Fibroblast of skin of back (primary cell): ENCODE measurements at regions not wholly inside any gene's neighbourhood (a gene's known extent, or its start where the extent isn't known, plus 50 kb on each side); places are given as distances from the start of the nearest gene placed in this dataset.
"Not testable (repeated sequence)": the region's sequence is repeated elsewhere in the genome, so short reads cannot be mapped to it uniquely, and the experiment has no call there.

Experiments used
- DNase-seq: peaks from one replicate; pipeline ENCODE4 v3.0.0-alpha.2; 2013

DNA sequence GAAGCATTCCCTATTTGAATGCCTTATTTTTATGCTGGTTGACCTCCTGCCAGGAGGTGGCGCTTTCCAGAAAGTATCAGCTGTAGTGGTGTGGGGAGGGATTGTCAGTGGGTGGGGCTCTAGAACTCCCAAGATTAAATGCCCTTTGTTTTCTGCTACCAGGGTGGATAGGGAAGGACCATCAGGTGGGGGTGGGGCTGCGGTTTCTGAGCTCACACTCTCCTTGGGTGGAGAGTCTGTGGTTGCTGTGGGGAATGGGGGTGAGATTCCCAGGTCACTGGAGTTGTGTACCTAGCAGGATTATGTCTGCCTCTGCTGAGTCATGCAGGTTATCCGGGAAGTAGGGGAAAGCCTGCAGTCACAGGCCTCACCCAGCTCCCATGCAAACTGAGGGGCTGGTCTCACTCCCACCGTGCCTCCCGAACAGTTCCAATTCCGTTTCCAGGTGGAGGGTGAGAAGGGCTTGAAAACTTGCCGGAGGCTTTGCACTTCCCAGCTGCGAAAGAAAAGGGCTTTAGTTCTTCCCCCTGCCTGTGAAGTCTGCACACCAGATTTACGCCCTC lies 68.3 kb downstream of the ALG10B start:
- DNase-seq, result no peak

DNA sequence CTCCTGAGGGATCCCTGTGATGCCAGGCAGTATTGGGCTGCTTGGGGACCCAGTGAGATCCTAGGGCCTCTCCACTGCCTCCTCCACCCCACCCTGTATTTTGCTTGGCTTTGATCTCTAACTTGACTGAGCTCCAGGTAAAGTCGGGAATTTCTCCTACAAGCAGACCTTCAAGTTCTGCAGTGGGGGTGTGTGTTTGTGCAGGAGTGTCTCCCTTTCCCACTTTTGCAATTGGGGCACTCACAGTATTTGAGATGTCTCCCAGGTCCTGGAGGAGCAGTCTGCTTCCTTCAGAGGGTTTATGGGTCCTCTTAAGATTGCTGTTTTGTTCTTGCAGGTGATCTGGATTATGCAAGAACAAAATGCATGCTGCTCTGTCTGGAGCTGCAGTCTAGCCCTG lies 68.9 kb downstream of the ALG10B start:
- DNase-seq, result no peak

DNA sequence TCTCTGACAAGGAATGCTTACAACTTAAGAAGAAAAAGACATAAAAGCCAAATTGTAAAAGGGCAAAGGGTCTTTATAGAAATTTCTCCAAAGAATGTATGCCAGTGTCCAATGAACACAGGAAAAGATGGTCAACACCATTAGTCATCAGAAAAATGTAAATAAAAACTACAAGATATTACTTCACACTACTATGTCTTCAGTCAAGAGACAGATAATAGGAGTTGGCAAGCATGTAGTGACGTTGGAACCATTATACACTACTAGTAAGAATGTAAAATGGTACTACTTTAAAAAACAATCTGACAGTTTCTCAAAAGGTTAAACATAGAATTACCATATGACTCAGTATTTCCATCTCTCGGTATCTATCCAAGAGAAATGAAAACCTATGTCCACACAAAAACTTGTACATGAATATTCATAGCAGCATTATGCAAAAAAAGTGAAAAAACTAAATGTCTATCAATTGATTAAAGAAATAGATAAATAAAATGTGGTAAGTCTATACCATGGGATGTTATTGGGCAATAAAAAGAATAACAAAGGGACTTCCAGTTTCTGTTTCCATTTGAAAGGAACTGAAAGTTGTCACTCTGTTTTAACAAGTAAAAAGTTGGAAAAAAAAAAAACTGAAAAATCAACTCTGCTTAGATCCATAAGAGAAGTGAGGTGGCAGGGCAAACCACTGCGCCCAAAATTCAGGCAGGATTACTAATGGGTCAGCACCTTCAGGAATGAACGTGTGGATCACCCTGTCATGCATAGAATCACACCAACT lies 69.8 kb downstream of the ALG10B start:
- DNase-seq, result no peak

DNA sequence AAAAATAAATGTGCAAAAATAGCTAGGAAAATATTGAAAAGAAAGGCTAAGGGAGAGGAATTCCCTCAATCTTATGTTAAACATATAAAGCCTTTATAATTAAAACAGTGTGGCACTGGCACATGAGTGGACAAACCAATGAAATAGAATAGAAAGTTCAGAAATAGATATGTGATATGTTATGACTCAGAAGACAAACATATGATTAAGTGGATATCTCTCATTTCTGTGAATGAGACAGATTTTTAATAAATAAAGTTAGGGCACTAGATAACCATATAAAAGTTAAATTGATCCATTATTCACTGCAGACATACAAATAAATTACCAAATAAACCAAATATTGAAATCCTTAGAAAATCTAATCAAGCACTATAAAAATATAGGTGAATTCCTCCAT lies 73.0 kb downstream of the ALG10B start:
- no peak for DNase-seq

DNA sequence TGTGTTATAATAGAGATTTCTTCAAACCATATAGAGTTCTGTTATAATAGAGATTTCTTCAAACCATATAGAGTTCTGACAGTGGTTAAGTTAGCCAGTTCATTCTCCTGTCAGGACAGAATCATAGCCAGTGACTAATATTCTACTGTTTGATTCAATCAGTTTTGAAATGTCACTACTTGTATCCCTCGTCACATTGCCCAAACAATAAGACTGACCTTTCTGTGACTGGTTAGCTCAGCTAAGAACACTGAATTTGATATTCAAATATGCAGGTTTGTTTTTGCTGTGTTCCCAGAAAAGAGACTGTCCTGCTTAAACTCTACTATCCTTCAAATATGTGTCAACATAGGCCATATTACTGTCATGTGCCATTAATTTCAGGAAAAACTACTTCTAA lies 74.4 kb downstream of the ALG10B start:
- DNase-seq, result no peak

DNA sequence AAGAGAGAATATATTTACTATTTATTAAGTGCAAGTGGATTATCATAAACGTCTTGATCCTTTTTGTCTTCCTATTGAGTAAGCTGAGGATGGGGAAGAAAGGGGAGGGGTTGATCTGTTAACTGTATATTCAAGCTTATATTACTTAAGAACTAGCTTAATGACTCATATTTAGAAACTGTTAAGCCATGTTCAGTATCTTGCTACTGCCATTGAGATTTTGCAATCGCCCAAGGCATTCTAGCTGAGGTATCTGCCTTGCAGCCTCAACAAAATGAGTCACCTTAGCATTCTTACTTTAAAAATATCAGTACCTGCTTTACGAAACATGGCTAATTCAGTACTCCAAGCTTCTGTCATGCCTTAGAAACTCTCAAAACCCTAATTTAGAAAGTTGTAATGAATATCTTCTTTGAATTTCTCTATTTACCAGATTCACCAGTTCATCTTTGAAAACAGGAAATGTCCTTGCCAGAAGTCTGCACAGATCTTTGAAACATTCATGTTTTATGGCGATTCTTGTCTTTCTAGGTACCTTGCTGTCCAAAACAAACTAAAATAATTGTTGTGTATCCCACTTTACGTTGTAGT lies 76.1 kb downstream of the ALG10B start:
- no peak for DNase-seq

DNA sequence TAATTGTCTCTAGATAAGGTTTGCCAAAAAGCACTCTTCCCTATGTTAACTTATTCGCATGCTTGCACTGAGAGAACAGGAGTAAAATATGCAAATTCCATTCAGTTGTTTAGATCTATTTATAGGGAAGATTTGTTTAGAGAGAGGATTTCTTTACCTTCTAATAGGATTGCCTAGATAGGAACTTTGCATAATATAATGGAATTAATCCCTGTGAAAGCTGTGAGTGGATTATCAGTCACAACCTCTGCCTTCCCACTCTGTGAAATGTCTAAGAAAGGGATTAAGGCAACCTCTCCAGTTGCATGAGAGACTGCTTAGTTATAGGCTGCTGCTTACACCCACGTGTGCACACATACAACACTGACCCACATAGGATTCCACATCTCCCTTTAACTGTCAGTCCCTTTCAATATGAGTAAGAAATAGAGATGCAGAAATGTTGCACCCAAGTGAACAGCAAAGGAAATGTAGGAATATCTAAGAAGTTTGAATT lies 83.2 kb downstream of the ALG10B start:
- no peak for DNase-seq

DNA sequence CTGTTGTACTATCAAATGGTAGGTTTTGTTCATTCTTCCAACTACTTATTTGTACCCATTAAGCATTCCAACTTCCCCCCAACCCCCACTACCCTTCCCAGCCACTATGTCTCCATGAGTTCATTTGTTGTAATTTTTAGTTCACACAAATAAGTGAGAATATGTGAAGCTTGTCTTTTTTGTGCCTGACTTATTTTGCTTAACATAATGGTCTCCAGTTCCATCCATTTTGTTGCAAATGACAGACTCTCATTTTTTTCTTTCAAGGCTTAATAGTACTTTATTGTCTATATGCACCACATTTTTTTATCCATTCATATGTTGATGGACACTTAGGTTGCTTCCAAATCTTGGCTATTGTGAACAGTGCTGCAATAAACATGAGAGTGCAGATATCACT lies 86.2 kb downstream of the ALG10B start:
- no peak for DNase-seq

DNA sequence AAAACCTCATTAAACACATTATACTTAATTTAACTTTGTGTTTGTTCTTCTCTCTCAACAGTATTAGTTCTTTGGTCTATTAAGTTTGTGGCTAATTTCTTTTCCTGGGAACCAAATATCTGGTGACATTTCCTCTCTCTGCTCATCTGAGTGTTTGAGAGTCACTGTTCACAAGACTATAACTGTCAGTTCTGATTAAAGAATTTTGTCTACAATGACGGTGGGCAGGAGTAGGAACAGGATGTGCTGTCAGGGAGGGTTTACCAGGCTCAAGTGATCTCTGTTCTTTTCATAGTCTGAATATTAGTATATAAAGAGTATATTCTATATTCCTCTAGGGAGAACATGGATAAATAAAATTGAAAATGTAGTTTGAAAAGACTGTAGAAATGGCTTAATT lies 92.9 kb downstream of the ALG10B start:
- no peak for DNase-seq

DNA sequence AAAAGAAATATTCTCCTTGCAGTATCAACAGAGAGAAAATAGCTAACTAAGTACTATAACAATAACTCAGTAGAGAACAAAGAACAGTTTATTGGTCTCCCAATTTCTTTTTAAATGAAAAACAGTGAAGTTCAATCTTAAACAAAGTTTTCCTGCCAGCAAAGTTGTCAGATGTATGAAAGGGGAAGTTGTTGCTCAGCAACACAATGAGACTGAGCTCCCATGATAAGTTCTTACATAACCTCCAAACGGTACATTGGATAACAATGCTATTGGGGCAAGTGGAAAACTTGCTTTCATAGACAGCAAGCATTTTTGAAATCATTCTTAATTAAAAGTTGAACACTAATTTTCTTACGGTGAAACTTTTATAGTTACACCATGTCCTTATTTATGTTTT lies 94.9 kb downstream of the ALG10B start:
- no peak for DNase-seq

DNA sequence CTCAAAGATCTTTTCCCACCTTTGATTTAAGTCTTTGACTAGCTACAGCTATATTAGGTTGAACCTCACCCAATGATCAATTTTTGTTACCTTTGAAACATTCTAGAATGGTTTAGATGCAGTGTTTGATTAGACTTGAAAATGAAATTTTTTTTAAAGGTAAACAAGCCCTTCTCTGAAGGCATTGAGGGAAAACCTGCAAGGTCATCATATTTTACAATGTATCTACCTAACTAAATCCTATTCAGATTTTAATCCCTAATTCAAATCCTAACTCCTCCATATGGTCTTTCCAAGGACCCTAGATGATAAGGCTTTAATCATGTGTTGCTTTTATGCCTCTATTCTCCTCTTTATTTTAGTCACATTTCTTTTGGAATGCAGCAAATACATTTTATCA lies 95.4 kb downstream of the ALG10B start:
- no peak for DNase-seq

DNA sequence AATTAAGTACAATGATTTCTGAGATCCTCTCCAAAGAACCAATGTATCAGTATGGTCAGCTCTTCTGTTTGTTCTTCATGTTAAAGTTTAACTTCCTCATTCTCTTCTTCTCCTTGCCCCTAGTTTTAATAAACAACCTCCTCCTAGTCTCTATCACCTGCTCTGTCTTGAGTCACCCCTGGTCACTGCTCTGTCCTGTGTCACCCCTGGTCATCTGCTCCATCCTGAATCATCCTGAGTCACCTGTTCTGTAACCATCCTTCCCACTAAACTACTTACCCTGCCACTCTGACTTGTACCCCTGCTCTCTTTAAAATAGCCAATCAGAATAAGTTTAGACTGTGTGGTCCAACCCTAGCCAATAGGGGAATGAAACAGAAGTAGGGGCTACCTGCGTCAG lies 100.5 kb downstream of the ALG10B start:
- DNase-seq, result no peak

DNA sequence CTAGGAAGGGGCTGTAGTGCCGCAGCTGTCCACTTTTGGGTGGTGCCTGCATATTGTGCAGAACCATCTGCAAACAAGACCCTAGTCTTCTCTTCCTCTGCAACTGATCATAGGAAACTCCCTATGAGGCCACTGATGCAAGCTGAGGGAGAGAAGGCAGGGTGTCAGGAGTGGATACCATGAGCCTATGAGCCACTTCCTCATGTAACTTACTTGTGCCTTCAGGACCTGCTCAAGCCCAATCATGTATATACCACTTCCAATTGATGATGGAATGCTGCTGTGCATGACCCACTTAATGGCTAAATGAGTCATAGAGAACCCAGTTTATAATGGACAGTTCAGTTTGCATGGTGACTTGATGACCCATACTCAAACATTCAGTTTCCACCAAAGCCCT lies 107.9 kb downstream of the ALG10B start:
- DNase-seq, result no peak

DNA sequence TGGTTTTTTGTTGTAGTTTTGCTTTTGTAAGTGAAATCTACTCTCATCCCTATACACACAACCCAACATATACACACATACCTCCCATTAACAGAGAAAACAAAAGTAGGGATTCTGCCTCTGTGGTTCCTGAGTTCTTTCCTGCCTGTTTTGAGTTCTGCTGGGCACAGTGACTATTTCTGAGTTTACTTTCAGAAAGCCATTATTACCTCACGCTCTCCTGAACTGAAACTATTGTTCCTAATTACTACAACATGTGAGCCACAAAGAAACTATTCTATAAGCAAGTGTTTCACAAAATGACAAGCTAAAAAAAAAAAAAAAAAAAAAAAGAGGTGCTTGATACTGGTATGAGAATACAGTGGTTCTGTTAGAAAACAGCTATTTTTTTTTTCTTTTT lies 110.9 kb downstream of the ALG10B start:
- no peak for DNase-seq

DNA sequence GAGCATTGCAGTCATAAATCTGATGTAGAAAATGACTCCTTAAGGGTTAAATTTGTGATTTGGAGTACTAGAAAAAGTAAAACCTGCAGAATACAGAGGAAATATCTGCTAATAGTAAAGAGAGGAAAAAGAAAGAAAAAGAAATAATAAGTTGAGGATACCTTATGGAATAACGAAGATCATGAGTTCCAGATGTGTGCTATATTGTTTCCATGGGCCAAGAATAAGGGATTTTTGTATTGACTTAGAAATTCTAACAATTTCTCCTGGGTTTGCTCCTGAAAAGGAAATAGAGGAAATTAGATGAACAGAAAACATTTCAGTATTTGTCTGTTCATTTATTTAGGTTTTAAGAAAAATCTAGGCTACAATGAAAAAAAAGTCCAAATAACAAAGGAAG lies 115.3 kb downstream of the ALG10B start:
- no peak for DNase-seq

DNA sequence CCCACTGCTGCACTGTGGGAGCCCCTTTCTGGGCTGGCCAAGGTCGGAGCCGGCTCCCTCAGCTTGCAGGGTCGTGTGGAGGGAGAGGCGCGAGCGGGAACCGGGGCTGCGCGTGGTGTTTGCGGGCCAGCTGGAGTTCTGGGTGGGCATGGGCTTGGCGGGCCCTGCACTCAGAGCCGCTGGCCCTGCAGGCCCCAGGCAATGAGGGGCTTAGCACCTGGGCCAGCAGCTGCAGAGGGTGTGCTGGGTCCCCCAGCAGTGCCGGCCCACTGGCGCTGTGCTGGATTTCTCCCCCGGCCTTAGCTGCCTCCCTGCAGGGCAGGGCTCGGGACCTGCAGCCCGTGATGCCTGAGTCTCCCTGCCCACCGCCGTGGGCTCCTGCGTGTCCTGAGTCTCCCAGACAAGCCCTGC lies 125.3 kb downstream of the ALG10B start:
- not testable (repeated sequence) for DNase-seq

DNA sequence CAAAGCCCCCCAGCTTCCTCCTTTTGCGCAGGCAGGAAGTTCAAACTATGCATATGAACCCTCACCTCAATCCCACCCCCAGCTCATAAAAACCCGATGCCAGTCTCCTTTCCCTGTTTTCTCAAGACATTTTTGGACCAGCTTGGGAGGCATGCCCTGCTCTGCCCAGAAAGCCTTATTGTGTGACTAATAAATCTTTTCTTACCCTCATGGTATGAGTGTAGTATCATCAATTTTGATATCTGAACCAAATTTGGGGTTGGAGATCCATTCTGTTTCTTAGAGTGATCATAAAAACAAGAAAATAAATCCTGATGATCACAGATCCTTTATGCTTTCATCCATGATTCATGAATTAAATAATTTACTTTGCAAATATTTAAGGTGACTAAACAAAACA lies 128.5 kb downstream of the ALG10B start:
- no peak for DNase-seq

DNA sequence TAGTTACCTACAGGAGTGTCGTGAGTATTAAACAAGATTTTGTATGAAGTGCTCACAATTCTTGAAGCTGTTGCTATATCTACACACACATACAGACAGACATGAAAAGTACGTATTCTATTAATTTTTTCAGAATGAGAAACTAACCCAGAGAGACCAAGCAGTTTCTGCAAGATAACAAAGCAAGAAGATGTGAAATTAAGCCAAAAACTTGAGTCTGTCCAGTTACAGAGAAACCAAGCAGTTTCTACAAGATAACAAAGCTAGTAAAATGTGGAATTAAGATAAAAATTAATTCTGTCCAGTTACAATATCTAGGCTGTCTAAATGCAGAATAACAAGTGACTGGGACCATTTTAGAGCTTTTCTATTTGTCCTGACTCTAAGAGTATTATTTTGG lies 132.4 kb downstream of the ALG10B start:
- DNase-seq, result no peak

DNA sequence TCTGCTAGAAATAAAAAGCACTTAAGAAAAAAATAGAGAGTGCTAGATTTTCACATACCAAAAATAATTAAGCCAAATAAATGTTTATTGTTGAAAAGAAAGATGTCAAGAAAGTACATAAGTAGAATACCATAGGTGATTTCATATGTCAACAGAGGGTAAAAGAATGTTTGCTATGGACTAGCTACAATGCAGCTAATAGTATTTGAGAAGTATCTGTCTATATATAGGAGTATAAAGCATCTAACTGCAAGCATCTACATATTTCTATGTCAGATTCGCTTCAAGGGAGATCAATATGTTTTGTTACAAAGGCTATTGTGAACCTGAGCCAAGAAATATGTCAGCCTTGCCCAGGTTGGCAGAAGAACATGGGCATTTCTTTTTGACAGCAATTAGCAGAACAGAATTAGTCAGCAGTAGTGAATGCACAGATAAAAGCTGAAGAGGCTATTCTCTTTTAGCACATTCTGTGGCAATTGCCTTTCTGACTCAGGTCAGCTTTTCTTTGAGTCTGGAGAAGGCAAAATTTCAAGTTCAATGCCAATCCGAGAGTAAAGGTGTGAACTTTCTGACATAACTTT lies 140.1 kb downstream of the ALG10B start:
- no peak for DNase-seq

DNA sequence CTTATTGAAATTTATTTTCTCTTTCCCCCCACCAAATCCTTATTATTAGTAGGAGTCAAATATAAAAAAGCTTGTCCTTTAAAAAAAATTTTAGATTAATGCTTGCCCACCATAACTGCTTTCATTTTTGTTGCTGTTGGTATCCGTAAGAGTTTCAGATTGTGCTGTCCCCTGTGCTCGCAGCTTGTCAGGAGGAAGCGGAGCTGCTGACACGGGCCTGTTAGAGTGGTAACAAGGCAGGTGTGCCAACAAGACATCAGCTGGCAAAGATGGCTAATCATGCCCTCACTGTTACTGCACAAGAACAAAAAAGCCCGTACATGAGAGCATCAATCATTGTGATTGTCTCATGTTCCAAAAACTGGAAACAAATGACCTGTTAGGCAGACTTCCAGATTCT lies 148.4 kb downstream of the ALG10B start:
- DNase-seq, result no peak

DNA sequence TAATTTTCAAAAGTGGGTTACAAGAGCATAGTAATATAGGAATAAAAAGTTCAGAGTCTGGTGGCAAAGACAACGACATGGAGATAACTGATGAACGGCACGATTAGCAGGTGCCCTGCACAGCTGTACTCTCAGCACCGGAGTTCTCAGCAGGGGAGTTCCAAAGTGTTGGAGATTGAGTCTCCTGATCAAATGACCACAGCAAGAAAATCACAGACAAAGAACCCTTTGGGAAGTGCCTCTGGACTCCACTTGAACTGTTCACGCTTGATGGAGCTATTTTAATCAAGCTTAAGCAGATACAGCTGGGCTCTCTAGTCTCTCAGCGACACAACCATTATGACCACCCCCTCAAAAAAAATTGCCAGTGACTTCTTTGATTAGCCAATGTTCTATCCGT lies 153.1 kb downstream of the ALG10B start:
- no peak for DNase-seq

DNA sequence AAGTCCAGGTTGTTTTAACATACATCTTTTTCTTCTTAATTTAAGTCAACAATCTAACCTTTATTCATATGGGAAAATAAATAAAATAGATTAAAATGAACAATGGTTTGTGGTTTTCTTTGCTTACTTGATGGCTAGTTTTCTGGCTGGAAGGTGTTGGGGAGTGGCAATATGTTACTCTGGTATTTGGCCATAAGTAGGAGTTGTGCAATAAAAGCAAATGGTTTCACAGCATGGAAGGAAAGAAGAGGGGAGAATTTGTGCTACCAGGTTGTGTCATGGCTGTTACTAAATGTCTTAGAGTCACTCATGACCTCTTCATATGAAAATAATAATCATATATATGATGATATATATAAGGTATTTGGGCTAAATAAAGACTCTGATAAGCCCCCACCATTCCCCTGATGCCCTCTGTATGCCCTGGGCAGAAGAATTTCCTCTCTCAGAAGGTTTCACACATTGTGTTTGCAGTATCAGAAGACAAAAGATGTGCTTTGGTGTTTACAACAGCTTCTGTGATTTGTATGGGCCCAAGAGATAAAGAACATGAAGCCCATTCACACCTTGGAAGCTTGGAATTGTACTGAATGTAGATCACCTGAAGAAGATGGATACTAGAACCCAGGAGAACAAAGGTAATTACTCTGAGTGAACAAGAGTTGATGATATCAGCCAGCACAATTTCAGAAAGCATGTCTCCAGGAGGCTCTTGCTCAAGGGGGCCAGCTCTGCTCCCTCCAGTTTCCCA lies 160.9 kb downstream of the ALG10B start:
- DNase-seq, result no peak

DNA sequence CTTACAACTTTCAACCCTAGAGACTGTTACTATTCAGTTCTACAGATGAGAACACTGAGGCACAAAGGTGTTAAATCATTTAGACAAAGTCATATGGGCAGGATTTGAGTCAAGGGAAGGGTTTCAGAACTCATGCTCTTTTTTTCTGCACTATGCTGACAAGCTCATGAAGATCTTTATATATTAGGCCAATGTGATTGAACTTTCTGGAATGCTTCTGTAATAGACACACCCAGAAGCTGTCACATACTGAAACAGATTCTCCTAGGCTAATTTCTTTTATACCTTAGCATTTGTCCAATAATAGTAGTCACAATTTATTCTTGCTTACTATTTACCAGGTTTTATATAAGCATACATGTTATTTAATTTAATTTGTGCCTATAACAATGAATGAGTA lies 164.0 kb downstream of the ALG10B start:
- no peak for DNase-seq
